ENCODE measurements at regions not wholly inside any gene's neighbourhood (a gene's known extent, or its start where the extent isn't known, plus 50 kb on each side); places are given as distances from the start of the nearest gene placed in this dataset.

GRCh38 chr20:50293284-50294139 is 102.9 kb downstream of the CEBPB start:
- no peak overlapping the region for H3K27ac ChIP-seq (ENCODE audit: low read length)
- H3K4me2 ChIP-seq (ENCODE audit: low read length) = no peak overlapping the region
- H3K9ac ChIP-seq (ENCODE audit: low read length) = no peak overlapping the region
- TF ChIP-seq EZH2phosphoT487 (IDR thresholded peaks at IDR 0.05; ENCODE audit: low read depth) = no peak
- TF ChIP-seq, protein P1, sequence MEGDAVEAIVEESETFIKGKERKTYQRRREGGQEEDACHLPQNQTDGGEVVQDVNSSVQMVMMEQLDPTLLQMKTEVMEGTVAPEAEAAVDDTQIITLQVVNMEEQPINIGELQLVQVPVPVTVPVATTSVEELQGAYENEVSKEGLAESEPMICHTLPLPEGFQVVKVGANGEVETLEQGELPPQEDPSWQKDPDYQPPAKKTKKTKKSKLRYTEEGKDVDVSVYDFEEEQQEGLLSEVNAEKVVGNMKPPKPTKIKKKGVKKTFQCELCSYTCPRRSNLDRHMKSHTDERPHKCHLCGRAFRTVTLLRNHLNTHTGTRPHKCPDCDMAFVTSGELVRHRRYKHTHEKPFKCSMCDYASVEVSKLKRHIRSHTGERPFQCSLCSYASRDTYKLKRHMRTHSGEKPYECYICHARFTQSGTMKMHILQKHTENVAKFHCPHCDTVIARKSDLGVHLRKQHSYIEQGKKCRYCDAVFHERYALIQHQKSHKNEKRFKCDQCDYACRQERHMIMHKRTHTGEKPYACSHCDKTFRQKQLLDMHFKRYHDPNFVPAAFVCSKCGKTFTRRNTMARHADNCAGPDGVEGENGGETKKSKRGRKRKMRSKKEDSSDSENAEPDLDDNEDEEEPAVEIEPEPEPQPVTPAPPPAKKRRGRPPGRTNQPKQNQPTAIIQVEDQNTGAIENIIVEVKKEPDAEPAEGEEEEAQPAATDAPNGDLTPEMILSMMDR (IDR thresholded peaks at IDR 0.05; ENCODE audit: low read depth, low read length) = no peak
- no peaks in the 10 kb centered on the region for H3K36me3 ChIP-seq (replicated peaks; ENCODE audit: low read depth, low read length)
- H3K79me2 ChIP-seq (ENCODE audit: low read length) = no peaks in the 10 kb centered on the region
- H3K4me1 ChIP-seq (ENCODE audit: low read length) = peaks cover 12% of the 10 kb centered on the region
- H2AFZ ChIP-seq (ENCODE audit: low read depth, low read length) = no peak overlapping the region
- H3K4me3 ChIP-seq (ENCODE audit: low read length) = no peak overlapping the region
- no peaks in the 10 kb centered on the region for H3K9me3 ChIP-seq (ENCODE audit: insufficient read depth, low read length)
- H3K27me3 ChIP-seq (ENCODE audit: low read depth, low read length) = peaks cover 9% of the 10 kb centered on the region
- no peaks in the 10 kb centered on the region for H4K20me1 ChIP-seq (ENCODE audit: insufficient read depth, low read length)

DNA sequence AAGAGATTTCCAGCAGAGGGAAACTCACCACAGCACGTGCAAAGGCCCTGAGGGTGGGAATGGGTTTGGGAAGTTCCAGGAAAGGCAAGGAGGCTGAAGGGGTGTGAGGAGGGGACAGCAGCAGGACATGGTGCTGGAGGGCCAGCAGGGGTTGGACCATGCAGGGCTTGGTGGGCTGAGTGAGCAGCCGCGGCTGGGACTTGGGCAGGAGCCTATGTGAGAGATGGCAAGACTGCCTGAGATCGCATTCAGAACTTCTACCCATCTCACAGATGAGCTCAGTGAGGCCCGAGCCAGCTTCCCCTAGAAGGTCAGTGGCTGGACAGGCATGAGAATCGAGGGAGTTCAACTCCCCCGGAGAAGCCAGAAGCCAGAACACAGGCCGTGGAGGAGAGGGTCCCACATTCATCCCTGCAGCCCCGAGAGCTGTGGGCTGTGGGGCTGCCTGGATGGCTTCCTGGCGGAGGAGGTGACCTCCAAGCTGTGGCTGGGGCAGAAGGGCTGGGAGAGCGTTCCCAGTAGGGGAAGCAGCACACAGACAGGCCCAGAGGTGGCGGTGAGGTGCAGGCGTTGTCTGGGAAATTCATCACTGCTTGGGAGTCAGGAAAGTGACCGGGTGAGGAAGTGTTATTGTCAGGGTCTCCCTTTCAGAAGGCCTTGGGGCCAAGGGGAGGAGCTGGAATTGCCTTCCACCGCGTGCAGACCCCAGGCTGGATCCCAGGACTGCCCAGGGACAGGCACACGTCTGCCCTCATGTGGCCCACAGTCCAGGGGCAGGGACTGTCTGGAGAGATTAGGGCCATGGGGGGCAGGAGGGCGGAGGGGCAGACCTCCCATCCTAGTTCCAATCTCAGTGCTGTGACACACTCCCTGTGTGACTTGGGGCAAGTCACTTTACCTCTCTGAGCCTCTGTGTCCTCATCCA is 103.8 kb downstream of the CEBPB start:
- Histone ChIP-seq H3K4me1 (ENCODE audit: low read length) (peaks cover 12% of the 10 kb centered on the region), H3K27ac (ENCODE audit: low read length) (no peak overlapping the region), H3K79me2 (ENCODE audit: low read length) (no peaks in the 10 kb centered on the region), H3K9me3 (ENCODE audit: insufficient read depth, low read length) (no peaks in the 10 kb centered on the region), H4K20me1 (ENCODE audit: insufficient read depth, low read length) (no peaks in the 10 kb centered on the region), H3K4me3 (ENCODE audit: low read length) (no peak overlapping the region), H3K9ac (ENCODE audit: low read length) (no peak overlapping the region), H2AFZ (ENCODE audit: low read depth, low read length) (no peak overlapping the region), H3K27me3 (ENCODE audit: low read depth, low read length) (peaks cover 10% of the 10 kb centered on the region), H3K36me3 (replicated peaks; ENCODE audit: low read depth, low read length) (no peaks in the 10 kb centered on the region), H3K4me2 (ENCODE audit: low read length) (no peak overlapping the region)
- TF ChIP-seq, protein P1 (IDR thresholded peaks at IDR 0.05; ENCODE audit: low read depth, low read length) = peak; percentile 25
- no peak for TF ChIP-seq EZH2phosphoT487 (IDR thresholded peaks at IDR 0.05; ENCODE audit: low read depth)

- peaks cover 12% of the 10 kb centered on the region for H3K4me1 ChIP-seq (ENCODE audit: low read length)
- no peaks in the 10 kb centered on the region for H3K79me2 ChIP-seq (ENCODE audit: low read length)
- no peak overlapping the region for H2AFZ ChIP-seq (ENCODE audit: low read depth, low read length)
- H3K4me3 ChIP-seq (ENCODE audit: low read length) = no peak overlapping the region
- H3K36me3 ChIP-seq (replicated peaks; ENCODE audit: low read depth, low read length) = no peaks in the 10 kb centered on the region
- no peak overlapping the region for H3K9ac ChIP-seq (ENCODE audit: low read length)
- no peak overlapping the region for H3K4me2 ChIP-seq (ENCODE audit: low read length)
- H3K27ac ChIP-seq (ENCODE audit: low read length) = no peak overlapping the region
- no peaks in the 10 kb centered on the region for H3K9me3 ChIP-seq (ENCODE audit: insufficient read depth, low read length)
- no peaks in the 10 kb centered on the region for H4K20me1 ChIP-seq (ENCODE audit: insufficient read depth, low read length)
- no peak for TF ChIP-seq EZH2phosphoT487 (IDR thresholded peaks at IDR 0.05; ENCODE audit: low read depth)
- TF ChIP-seq, protein P1 (IDR thresholded peaks at IDR 0.05; ENCODE audit: low read depth, low read length) = no peak
- peaks cover 16% of the 10 kb centered on the region for H3K27me3 ChIP-seq (ENCODE audit: low read depth, low read length)
These were observed 104.7 kb downstream of the CEBPB start for GRCh38 chr20:50295345-50295744.
